22Rv1 (cell line): ENCODE measurements at regions not wholly inside any gene's neighbourhood (a gene's known extent, or its start where the extent isn't known, plus 50 kb on each side); places are given as distances from the start of the nearest gene placed in this dataset.

Experiments
- ZFX ChIP-seq: fragments of 450-650 bp; IDR thresholded peaks from 2 replicates; pipeline ENCODE4 v1.6.1; 2017; ENCODE audit warnings: antibody characterized with exemption, borderline replicate concordance
- TF ChIP-seq, protein P1 (sequence below): fragments of 450-650 bp; IDR thresholded peaks from 2 replicates; pipeline ENCODE4 v1.5.1; 2017; ENCODE audit warnings: mild to moderate bottlenecking

GRCh38 chr7:121634356-121634755 is 238.2 kb upstream of the FAM3C start:
- TF ChIP-seq, protein P1, sequence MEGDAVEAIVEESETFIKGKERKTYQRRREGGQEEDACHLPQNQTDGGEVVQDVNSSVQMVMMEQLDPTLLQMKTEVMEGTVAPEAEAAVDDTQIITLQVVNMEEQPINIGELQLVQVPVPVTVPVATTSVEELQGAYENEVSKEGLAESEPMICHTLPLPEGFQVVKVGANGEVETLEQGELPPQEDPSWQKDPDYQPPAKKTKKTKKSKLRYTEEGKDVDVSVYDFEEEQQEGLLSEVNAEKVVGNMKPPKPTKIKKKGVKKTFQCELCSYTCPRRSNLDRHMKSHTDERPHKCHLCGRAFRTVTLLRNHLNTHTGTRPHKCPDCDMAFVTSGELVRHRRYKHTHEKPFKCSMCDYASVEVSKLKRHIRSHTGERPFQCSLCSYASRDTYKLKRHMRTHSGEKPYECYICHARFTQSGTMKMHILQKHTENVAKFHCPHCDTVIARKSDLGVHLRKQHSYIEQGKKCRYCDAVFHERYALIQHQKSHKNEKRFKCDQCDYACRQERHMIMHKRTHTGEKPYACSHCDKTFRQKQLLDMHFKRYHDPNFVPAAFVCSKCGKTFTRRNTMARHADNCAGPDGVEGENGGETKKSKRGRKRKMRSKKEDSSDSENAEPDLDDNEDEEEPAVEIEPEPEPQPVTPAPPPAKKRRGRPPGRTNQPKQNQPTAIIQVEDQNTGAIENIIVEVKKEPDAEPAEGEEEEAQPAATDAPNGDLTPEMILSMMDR: no peak
- TF ChIP-seq ZFX: no peak
